HepG2 (cell line): ENCODE measurements at regions not wholly inside any gene's neighbourhood (a gene's known extent, or its start where the extent isn't known, plus 50 kb on each side); places are given as distances from the start of the nearest gene placed in this dataset.

Experiments used
- ATAC-seq: fragments of 200-7000 bp; cut with Tn5 transposase; 3 replicates; pipeline ENCODE4 v1.9.1; 2020; ENCODE audit warnings: mild to moderate bottlenecking, moderate library complexity
- BruUV-seq: library from RNA; stranded (reverse); fragments of 400-500 nt; replicated peaks from 2 replicates; lab custom pipeline; 2021; lab: Mats Ljungman, UMichigan
- CTCF ChIA-PET: fragments of 300-600 bp; formaldehyde crosslinking; extraction: SDS; loops from one replicate; lab custom pipeline; 2021; ENCODE audit warnings: low total read pairs, inconsistent platforms, low intra/inter-chr PET ratio; lab: Yijun Ruan, JAX
- POLR2A ChIA-PET: fragments of 350-600 bp; sonication (Branson Sonifier 250); formaldehyde crosslinking; loops from one replicate; lab custom pipeline; 2020; ENCODE audit warnings: antibody characterized with exemption, inconsistent platforms; lab: Yijun Ruan, JAX
- DNase-seq: peaks from one replicate; pipeline ENCODE4 v3.0.0-alpha.2; 2015; ENCODE audit warnings: low spot score
- FAIRE-seq: peaks from 3 replicates; lab custom pipeline; 2011; peaks lifted over from hg19 to GRCh38; lab: Jason Lieb, UNC
- H2AFZ ChIP-seq: one replicate; pipeline ENCODE4 v1.6.1; 2011; ENCODE audit warnings: low read length, inconsistent platforms
- H3K27ac ChIP-seq: fragments of 300-600 bp; 3 replicates; pipeline ENCODE4 v1.8.0; 2011; ENCODE audit warnings: mixed run types, mild to moderate bottlenecking, mixed read lengths, low read length, inconsistent platforms; ENCODE audit not compliant: insufficient read depth; ENCODE audit errors: extremely low read length
- H3K27me3 ChIP-seq, 2 experiments: fragments of 200-600 bp in 1 of 2; 2 replicates in 1 of 2; 3 replicates in 1 of 2; pipeline versions ENCODE4 v1.6.0 to v1.8.0; 2011; ENCODE audit warnings: low read length in 2 of 2, mild to moderate bottlenecking in 2 of 2, moderate library complexity in 2 of 2, inconsistent platforms in 1 of 2; ENCODE audit not compliant: insufficient read depth in 2 of 2, control insufficient read depth in 1 of 2
- H3K36me3 ChIP-seq, 2 experiments: fragments of 200-600 bp in 1 of 2; replicated peaks in 1 of 2; 2 replicates in 1 of 2; 3 replicates in 1 of 2; pipeline versions ENCODE4 v1.5.1 to v1.8.0; 2011; ENCODE audit warnings: low read length in 2 of 2, inconsistent platforms in 1 of 2; ENCODE audit not compliant: insufficient read depth in 2 of 2, control insufficient read depth in 1 of 2
- H3K4me1 ChIP-seq: 2 replicates; pipeline ENCODE4 v1.5.1; 2012; ENCODE audit warnings: low read length, inconsistent platforms; ENCODE audit not compliant: insufficient read depth
- H3K4me2 ChIP-seq: 2 replicates; pipeline ENCODE4 v1.6.0; 2011; ENCODE audit warnings: low read depth, low read length, inconsistent platforms
- H3K4me3 ChIP-seq, 3 experiments: fragments of 200-600 bp in 1 of 3; sonication (generic), shearing (Covaris generic) in 1 of 3; replicated peaks in 1 of 3; 2 replicates each; pipeline ENCODE4 v1.5.1; 2011 to 2016; ENCODE audit warnings: low read length in 3 of 3, inconsistent platforms in 2 of 3, low read depth in 2 of 3, mild to moderate bottlenecking in 2 of 3, control low read depth in 1 of 3, mixed read lengths in 1 of 3; ENCODE audit not compliant: insufficient read depth in 1 of 3
- H3K79me2 ChIP-seq: one replicate; pipeline ENCODE4 v1.6.1; 2011; ENCODE audit warnings: low read length, inconsistent platforms; ENCODE audit not compliant: insufficient read depth
- H3K9ac ChIP-seq: 2 replicates; pipeline ENCODE4 v1.6.0; 2011; ENCODE audit warnings: mild to moderate bottlenecking, low read depth, low read length, inconsistent platforms; ENCODE audit not compliant: insufficient read depth
- H3K9me3 ChIP-seq: 2 replicates; pipeline ENCODE4 v1.5.1; 2012; ENCODE audit warnings: mild to moderate bottlenecking, low read length
- H4K20me1 ChIP-seq: 2 replicates; pipeline ENCODE4 v1.6.0; 2011; ENCODE audit warnings: inconsistent platforms, mild to moderate bottlenecking, low read length, moderate library complexity; ENCODE audit not compliant: insufficient read depth
- CBX1 ChIP-seq: IDR thresholded peaks from one replicate; pipeline ENCODE4 v1.6.1; 2016; ENCODE audit warnings: antibody characterized with exemption, low read depth
- MAFF ChIP-seq: IDR thresholded peaks from 2 replicates; pipeline ENCODE4 v1.6.1; 2011; ENCODE audit warnings: low read depth, low read length, improper control_type of control experiment
- MED8 ChIP-seq: sonication (generic); formaldehyde crosslinking; IDR thresholded peaks from 2 replicates; pipeline ENCODE4 v1.8.1; 2023; ENCODE audit warnings: mild to moderate bottlenecking, missing genetic modification reagents; ENCODE audit not compliant: insufficient replicate concordance
- PAXIP1 ChIP-seq: sonication (generic); formaldehyde crosslinking; conservative IDR thresholded peaks from 2 replicates; pipeline ENCODE4 v1.4.0; 2020; ENCODE audit warnings: mild to moderate bottlenecking, missing genetic modification reagents, moderate library complexity
- RARG ChIP-seq: sonication (generic); formaldehyde crosslinking; IDR thresholded peaks from 2 replicates; pipeline ENCODE4 v1.4.0; 2020; ENCODE audit warnings: low read depth, mild to moderate bottlenecking, missing genetic modification reagents
- RCOR2 ChIP-seq: IDR thresholded peaks from 2 replicates; pipeline ENCODE4 v1.6.1; 2016; ENCODE audit warnings: missing biosample characterization, missing genetic modification reagents
- TSC22D2 ChIP-seq: sonication (generic); formaldehyde crosslinking; IDR thresholded peaks from 2 replicates; pipeline ENCODE4 v1.5.1; 2020; ENCODE audit warnings: missing genetic modification reagents, mild to moderate bottlenecking, borderline replicate concordance
- ZBTB26 ChIP-seq: IDR thresholded peaks from 2 replicates; pipeline ENCODE4 v1.6.1; 2016; ENCODE audit warnings: missing compliant biosample characterization, missing genetic modification reagents, borderline replicate concordance
- ZNF143 ChIP-seq: sonication (generic); formaldehyde crosslinking; IDR thresholded peaks from 2 replicates; pipeline ENCODE4 v1.4.0; 2020; ENCODE audit warnings: missing genetic modification reagents
- ZNF468 ChIP-seq: sonication (generic); formaldehyde crosslinking; IDR thresholded peaks from 2 replicates; pipeline ENCODE4 v1.8.0; 2022; ENCODE audit warnings: mild to moderate bottlenecking, moderate library complexity, missing genetic modification reagents
- ZNF558 ChIP-seq: sonication (generic); formaldehyde crosslinking; IDR thresholded peaks from 2 replicates; pipeline ENCODE4 v1.9.0; 2022; ENCODE audit warnings: mild to moderate bottlenecking, missing genetic modification reagents, borderline replicate concordance
- ZNF616 ChIP-seq: sonication (generic); formaldehyde crosslinking; IDR thresholded peaks from 2 replicates; pipeline ENCODE4 v1.5.0; 2020; ENCODE audit warnings: low read depth, mild to moderate bottlenecking, missing genetic modification reagents
- ZUFSP ChIP-seq: sonication (generic); formaldehyde crosslinking; IDR thresholded peaks from 2 replicates; pipeline ENCODE4 v1.9.0; 2021; ENCODE audit warnings: missing genetic modification reagents, mild to moderate bottlenecking, borderline replicate concordance
- WGBS: methylation state at CpG from one replicate; pipeline ENCODE4 v1.1.6; 2017; ENCODE audit warnings: low lambda C conversion rate; 5-methylcytosine and 5-hydroxymethylcytosine counted together
- in situ Hi-C: cut with HindIII; loops from 2 replicates; pipeline ENCODE4 v1.10.0; 2017; ENCODE audit warnings: low pct_unique_long_range_greater_than_20kb; ENCODE audit not compliant: extremely low pct_ligation_motif_present
- intact Hi-C: fragments of 100-400 bp; cut with micrococcal nuclease; formaldehyde crosslinking; loops from one replicate; pipeline ENCODE4 v1.10.0; 2022; ENCODE audit not compliant: unreplicated experiment

GRCh38 chr2:66903183-66903582 is 468.3 kb downstream of the MEIS1 start:
- no peak for FAIRE-seq

GRCh38 chr2:66903745-66904465 is 469.0 kb downstream of the MEIS1 start:
- no peak overlapping the region for H3K27ac ChIP-seq
- no peak overlapping the region for H3K4me3 ChIP-seq
- POLR2A ChIA-PET, result no interaction called here
- DNase-seq (no peak), ATAC-seq (no peak), FAIRE-seq (no peak)
- H3K79me2 ChIP-seq, result no peaks in the 10 kb centered on the region
- H3K27me3 ChIP-seq, result no peaks in the 10 kb centered on the region
- CTCF ChIA-PET, result no interaction called here
- H3K9me3 ChIP-seq, result peaks cover 56% of the 10 kb centered on the region
- H3K4me2 ChIP-seq, result no peak overlapping the region
- in situ Hi-C loops, result no loop called here
- intact Hi-C loops, result no loop called here
- BruUV-seq, result no TSS peak
- 62% methylated on average over 9 of the region's 9 CpGs for WGBS
- no peak overlapping the region for H3K9ac ChIP-seq
- no peaks in the 10 kb centered on the region for H3K36me3 ChIP-seq
- H2AFZ ChIP-seq, result no peak overlapping the region
- H3K4me1 ChIP-seq, result no peaks in the 10 kb centered on the region
- H4K20me1 ChIP-seq, result no peaks in the 10 kb centered on the region
- TF ChIP-seq ZBTB26 (CRISPR knock-in tag) (no peak), ZUFSP (CRISPR knock-in tag) (no peak), PAXIP1 (CRISPR knock-in tag) (no peak), CBX1 (no peak), RCOR2 (CRISPR knock-in tag) (no peak), ZNF616 (CRISPR knock-in tag) (no peak), TSC22D2 (CRISPR knock-in tag) (no peak), MAFF (no peak)

More at GRCh38 chr2:66903183-66903582, 468.3 kb downstream of the MEIS1 start:
- intact Hi-C loops, result no loop called here
- Histone ChIP-seq H3K4me1 (no peaks in the 10 kb centered on the region), H3K36me3 (no peaks in the 10 kb centered on the region), H2AFZ (no peak overlapping the region), H3K27me3 (no peaks in the 10 kb centered on the region), H3K79me2 (no peaks in the 10 kb centered on the region), H3K27ac (no peak overlapping the region), H3K4me3 (no peak overlapping the region)
- ChIA-PET POLR2A (no interaction called here), CTCF (no interaction called here)
- in situ Hi-C loops, result no loop called here
- DNase-seq (no peak), ATAC-seq (no peak)
- 7% methylated on average over 1 of the region's 1 CpG for WGBS
- BruUV-seq, result no TSS peak
- TF ChIP-seq ZNF468 (CRISPR knock-in tag) (no peak), RARG (no peak), MED8 (CRISPR knock-in tag) (no peak), ZNF558 (CRISPR knock-in tag) (no peak), ZNF143 (no peak)
- TF ChIP-seq, all 625 proteins: peak for 0
- no peak overlapping the region for H3K4me2 ChIP-seq
- H3K9me3 ChIP-seq, result peaks cover 56% of the 10 kb centered on the region
- H4K20me1 ChIP-seq, result no peaks in the 10 kb centered on the region
- no peak overlapping the region for H3K9ac ChIP-seq
